Peyer's patch (tissue), 4 donors: ENCODE measurements at regions not wholly inside any gene's neighbourhood (a gene's known extent, or its start where the extent isn't known, plus 50 kb on each side); places are given as distances from the start of the nearest gene placed in this dataset.

ENCODE experiments used
- CTCF ChIP-seq, 6 experiments: fragments of 450-650 bp in 4 of 6; fragments of 200-600 bp in 2 of 6; sonication (generic) in 1 of 6; IDR thresholded peaks; one replicate each; pipeline ENCODE4 v1.5.1; 2017 to 2019; ENCODE audit warnings: antibody characterized with exemption in 6 of 6, mild to moderate bottlenecking in 3 of 6, moderate library complexity in 1 of 6
- POLR2A ChIP-seq, 2 donors: fragments of 450-650 bp; IDR thresholded peaks; one replicate each; pipeline ENCODE4 v1.5.1; 2017; ENCODE audit warnings: antibody characterized with exemption in 2 of 2, mild to moderate bottlenecking in 2 of 2, moderate library complexity in 2 of 2

GRCh38 chr7:34333925-34334324 is 324.1 kb upstream of the NPSR1 start:
- no peak for TF ChIP-seq CTCF (IDR thresholded peaks at IDR 0.05)
- TF ChIP-seq POLR2A (IDR thresholded peaks at IDR 0.05) = no peak
